HG02981 (cell line): ENCODE measurements at regions not wholly inside any gene's neighbourhood (a gene's known extent, or its start where the extent isn't known, plus 50 kb on each side); places are given as distances from the start of the nearest gene placed in this dataset.

ENCODE experiments used
- ATAC-seq: cut with Tn5 transposase; IDR thresholded peaks from one replicate; pipeline ENCODE4 v1.9.1; 2021; ENCODE audit warnings: mild to moderate bottlenecking, moderate library complexity; ENCODE audit not compliant: unreplicated experiment

GRCh38 chr1:25106976-25107642, 125.2 kb downstream of the SYF2 start:
- ATAC-seq, result no peak

GRCh38 chr1:25106352-25106751, 126.0 kb downstream of the SYF2 start:
- no peak for ATAC-seq

GRCh38 chr1:25105836-25106235, 126.5 kb downstream of the SYF2 start:
- no peak for ATAC-seq

- ATAC-seq, result no peak
Observed at GRCh38 chr1:25104932-25105561, 127.3 kb downstream of the SYF2 start.

GRCh38 chr1:25103164-25103795, 129.0 kb downstream of the SYF2 start:
- no peak for ATAC-seq

DNA sequence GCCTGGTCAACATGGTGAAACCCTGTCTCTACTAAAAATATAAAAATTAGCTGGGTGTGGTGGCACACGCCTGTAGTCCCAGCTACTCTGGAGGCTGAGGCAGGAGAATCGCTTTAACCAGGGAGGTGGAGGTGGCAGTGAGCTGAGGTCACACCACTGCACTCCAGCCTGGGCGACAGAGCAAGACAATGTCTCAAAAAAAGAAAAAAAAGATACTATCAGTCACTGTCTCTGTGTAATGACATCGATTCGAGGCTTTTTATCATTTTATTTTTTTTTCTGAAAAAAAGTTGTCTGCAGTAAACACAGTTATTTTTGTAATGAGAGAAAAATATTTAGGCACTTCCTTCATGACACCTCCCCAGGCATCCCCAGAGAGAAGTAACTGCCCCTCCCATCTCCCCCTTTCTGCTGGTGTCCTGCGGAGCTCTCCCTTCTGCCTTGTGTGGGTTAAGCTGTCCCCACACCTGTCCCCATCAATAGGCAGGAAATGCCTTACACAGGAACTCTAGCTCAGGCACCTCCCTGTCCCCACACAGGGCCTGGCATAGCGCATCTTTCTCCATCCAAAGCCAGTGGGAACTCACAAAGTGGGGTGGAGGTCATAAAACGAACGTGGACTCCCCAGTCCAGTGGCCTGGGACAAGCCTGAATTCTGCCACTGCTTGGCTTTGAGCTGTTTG, 132.0 kb downstream of the SYF2 start:
- ATAC-seq, result no peak

- no peak for ATAC-seq
Observed at GRCh38 chr1:25099343-25099951, 132.9 kb downstream of the SYF2 start.

DNA sequence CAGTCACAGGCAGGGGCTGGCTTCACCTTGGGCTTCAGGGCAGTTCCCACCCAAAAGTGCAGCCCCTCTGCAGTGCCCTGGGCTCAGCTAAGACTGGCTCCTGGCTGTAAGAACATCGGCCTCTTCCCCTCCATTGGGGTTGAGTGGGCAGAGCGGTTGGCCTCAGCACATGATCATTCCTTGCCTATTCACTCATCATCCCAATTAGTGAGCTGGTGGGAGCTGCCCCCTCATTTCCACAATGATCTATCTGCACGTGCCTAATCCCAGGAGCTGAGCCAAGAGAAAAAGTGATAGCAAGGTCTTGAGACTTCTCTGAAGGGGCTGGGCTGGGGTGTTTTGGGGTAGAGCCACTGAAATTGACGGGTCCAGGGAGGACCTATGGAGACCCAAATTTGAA, 133.6 kb downstream of the SYF2 start:
- no peak for ATAC-seq

DNA sequence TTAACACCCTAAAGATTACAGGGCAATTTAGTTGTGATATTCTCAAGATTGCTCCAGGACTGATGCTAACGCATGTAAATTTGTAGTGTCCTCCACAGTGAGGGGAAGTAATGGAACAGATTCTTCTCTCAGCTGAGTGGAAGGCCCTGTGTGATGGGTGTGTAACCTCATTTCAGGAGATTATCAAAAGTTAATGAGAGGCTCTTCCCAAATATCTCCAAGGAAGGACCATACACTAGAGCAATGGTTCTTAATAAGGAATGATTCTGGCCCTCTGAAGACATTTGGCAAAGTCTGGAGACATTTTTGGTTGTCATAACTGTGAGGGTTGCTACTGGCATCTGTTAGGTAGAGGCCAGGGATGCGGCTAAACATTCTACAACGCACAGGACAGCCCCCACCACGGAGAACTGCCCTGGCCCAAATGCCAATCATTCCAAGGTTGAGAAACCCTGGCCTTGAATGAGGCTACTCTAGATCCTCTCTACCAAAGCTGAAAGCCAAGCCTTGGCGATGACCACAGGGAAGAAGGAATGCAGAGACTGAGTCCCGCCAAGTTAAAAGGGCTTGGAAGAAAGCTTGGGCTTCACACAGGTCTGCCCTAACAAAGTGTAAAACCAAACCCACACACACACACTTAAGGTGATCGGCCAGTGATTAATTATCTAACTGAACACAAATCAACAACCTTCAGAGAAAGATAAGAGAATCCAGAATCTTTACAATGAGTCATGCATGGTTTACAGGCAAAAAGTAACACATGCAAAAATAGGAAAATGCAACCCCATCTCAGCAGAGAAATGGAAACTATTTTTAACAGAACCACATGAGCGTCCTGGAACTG, 135.8 kb downstream of the SYF2 start:
- no peak for ATAC-seq

GRCh38 chr1:25095635-25096200, 136.6 kb downstream of the SYF2 start:
- ATAC-seq, result no peak

DNA sequence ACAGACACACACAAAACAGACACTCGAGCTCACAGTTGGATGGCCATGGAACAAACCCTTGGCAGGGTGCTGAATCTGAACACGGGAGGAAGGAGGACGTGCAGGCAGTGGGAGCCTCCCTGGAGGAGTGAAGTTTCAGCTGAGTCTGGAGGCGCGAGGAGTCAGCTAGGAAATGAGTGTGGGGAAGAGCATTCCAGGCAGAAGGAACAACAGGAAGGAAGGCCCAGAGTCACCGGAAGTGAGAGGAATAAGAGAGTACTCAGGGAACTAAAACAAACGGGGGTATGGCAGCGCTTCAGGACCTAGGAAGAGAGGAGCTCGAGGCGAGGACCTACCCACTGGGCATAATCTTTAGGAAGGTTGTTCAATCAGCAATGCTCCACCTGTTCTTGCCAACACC, 137.3 kb downstream of the SYF2 start:
- no peak for ATAC-seq

DNA sequence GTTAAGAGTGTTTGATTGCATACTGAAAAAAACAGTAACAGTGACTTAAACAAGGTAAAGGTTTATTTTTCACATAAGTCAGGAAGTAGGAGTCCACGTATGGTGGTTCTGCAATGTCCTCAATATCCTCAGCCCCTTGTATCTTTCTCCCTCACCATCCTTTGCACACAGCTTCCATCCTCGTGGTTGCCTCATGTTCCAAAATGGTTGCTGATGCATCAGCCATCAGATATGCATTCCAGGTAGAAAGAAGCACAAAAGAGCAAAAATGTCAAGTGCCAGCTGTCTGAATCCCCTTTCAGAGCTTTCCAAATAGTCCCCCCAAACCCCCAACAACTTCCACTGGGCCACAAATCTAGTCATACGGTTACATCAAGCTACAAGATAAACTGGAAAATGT, 138.1 kb downstream of the SYF2 start:
- ATAC-seq, result no peak

DNA sequence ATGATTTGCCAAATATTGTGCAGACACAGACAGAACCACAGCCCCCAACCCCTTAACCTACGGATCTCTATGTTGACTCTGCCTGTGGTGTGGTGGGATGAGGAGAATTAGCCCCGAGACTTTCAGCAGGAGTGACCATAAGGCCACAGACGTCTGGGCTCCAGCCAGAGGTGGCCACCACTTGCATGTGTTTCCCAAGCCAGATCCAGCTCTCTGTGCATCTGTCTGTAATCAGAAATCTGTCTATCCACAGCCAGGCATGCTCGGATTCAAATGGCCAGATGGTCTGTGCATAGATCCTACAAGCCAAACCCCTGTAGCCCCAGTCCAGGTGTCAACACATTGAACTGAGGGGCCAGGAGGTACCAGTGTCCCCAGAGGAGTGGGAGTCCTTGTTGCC, 140.6 kb downstream of the SYF2 start:
- no peak for ATAC-seq

- no peak for ATAC-seq
Observed at GRCh38 chr1:25090707-25091422, 141.4 kb downstream of the SYF2 start.

GRCh38 chr1:25089772-25090171, 142.5 kb downstream of the SYF2 start:
- no peak for ATAC-seq

- no peak for ATAC-seq
Observed at GRCh38 chr1:25088946-25089345, 143.4 kb downstream of the SYF2 start.

DNA sequence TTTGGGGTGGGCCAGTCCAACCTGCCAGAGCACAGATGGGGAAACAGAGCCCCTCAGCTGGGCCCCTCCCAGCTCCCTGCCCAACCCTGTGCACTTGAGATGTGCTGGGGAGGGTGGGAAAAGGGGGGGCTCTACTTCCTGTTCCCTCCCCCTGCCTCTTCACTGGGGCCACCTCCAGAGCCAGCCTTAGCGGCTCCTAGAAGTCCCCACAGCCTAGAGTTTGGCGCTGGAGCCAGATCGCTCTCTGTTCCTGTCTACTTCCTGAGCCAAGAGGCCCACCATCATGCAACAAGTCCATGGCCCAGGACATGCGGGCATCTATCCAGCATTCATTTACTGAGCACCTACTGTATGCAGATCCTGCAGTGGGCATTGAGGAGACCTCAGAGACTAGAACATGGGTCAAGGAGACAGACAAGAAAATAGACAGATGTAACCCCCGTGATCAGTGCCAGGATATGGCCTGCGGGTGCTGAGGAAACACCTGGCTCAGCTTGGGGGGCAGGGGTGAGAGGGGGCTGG, 144.1 kb downstream of the SYF2 start:
- ATAC-seq, result no peak

- no peak for ATAC-seq
Observed at GRCh38 chr1:25086518-25087079, 145.7 kb downstream of the SYF2 start.

DNA sequence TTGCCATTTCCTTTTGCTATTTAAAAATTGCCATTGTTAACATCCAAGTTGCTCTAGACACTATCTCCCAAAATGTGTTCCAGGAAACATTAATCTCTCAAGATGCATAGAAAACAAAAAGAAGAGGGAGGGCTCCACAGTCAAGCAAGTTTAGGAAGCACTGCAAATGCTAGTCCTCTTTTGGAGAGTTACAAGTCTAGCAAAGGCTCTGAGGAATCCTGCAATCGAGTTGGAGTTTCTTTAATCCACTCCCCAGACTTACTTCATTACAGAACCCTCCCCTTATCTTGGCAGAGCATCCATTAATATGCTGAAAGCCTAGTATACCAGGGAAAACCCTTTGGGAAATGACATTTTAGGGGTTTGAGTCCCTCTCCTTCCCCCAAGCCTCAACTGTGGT, 147.9 kb downstream of the SYF2 start:
- no peak for ATAC-seq
